COLO668 (cell line): ENCODE measurements at regions not wholly inside any gene's neighbourhood (a gene's known extent, or its start where the extent isn't known, plus 50 kb on each side); places are given as distances from the start of the nearest gene placed in this dataset.
"Not testable (repeated sequence)": the region's sequence is repeated elsewhere in the genome, so short reads cannot be mapped to it uniquely, and the experiment has no call there.

Experiments used
- DNase-seq: peaks from one replicate; lab custom pipeline; 2025; ENCODE audit not compliant: unreplicated experiment; lab: John Stamatoyannopoulos, UW

- DNase-seq, result no peak
Observed at GRCh38 chr5:164255598-164256213, 750.3 kb downstream of the MAT2B start.

GRCh38 chr5:164256351-164256750 lies 750.9 kb downstream of the MAT2B start:
- DNase-seq, result no peak

- no peak for DNase-seq
Observed at GRCh38 chr5:164256954-164257353, 751.5 kb downstream of the MAT2B start.

- no peak for DNase-seq
Observed at GRCh38 chr5:164265566-164265965, 760.1 kb downstream of the MAT2B start.

GRCh38 chr5:164266571-164266970 lies 761.2 kb downstream of the MAT2B start:
- DNase-seq, result no peak

- no peak for DNase-seq
Observed at GRCh38 chr5:164277720-164278119, 772.3 kb downstream of the MAT2B start.

GRCh38 chr5:164289526-164289925 lies 784.1 kb downstream of the MAT2B start:
- no peak for DNase-seq

- DNase-seq, result no peak
Observed at GRCh38 chr5:164296603-164297080, 791.2 kb downstream of the MAT2B start.

GRCh38 chr5:164298165-164298564 lies 792.7 kb downstream of the MAT2B start:
- DNase-seq, result no peak

- no peak for DNase-seq
Observed at GRCh38 chr5:164300295-164300694, 794.9 kb downstream of the MAT2B start.

GRCh38 chr5:164301136-164301535 lies 795.7 kb downstream of the MAT2B start:
- DNase-seq, result no peak

GRCh38 chr5:164301708-164302107 lies 796.3 kb downstream of the MAT2B start:
- no peak for DNase-seq

GRCh38 chr5:164302533-164303235 lies 797.3 kb downstream of the MAT2B start:
- DNase-seq, result no peak

- DNase-seq, result no peak
Observed at GRCh38 chr5:164303646-164304215, 798.3 kb downstream of the MAT2B start.

GRCh38 chr5:164306662-164307061 lies 801.2 kb downstream of the MAT2B start:
- no peak for DNase-seq

- DNase-seq, result no peak
Observed at GRCh38 chr5:164312801-164313200, 807.4 kb downstream of the MAT2B start.

- DNase-seq, result no peak
Observed at GRCh38 chr5:164317676-164318075, 812.3 kb downstream of the MAT2B start.

- no peak for DNase-seq
Observed at GRCh38 chr5:164319161-164319560, 813.7 kb downstream of the MAT2B start.

GRCh38 chr5:164324239-164324638 lies 818.8 kb downstream of the MAT2B start:
- DNase-seq, result no peak

- no peak for DNase-seq
Observed at GRCh38 chr5:164326219-164326618, 820.8 kb downstream of the MAT2B start.

- DNase-seq, result not testable (repeated sequence)
Observed at GRCh38 chr5:164327166-164327565, 821.7 kb downstream of the MAT2B start.
